ENCODE measurements at regions not wholly inside any gene's neighbourhood (a gene's known extent, or its start where the extent isn't known, plus 50 kb on each side); places are given as distances from the start of the nearest gene placed in this dataset.

DNA sequence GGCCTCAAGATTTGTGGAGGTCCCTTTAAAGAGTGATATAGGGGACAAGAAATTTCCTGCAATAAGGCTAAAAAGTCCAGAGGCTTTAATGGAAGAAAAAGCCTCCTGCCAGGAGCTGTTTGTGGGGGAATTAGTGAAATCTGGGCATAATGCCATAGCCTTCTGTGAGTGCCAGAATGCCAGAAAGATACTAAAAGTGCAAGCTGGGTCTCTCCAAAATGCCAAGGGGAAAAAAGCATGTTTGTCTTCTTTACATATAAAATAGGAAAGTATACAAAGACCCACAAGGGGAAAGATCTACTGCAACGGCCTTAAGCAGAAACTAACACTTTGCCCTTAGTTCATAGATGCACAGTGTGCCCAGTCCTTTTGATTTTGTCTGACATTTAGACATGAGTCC is 647.7 kb upstream of the ZNF804A start:
- Histone ChIP-seq H3K9me3 (ENCODE audit: low read depth, low read length) (no peaks in the 10 kb centered on the region), H3K79me2 (ENCODE audit: insufficient read depth, low read length) (no peaks in the 10 kb centered on the region), H3K4me2 (ENCODE audit: insufficient read depth, low read length) (no peak overlapping the region), H3K36me3 (ENCODE audit: insufficient read depth, low read length) (no peaks in the 10 kb centered on the region), H3K4me3 (ENCODE audit: insufficient read depth, low read length) (no peak overlapping the region), H2AFZ (ENCODE audit: low read length) (no peak overlapping the region), H3K4me1 (ENCODE audit: insufficient read depth, low read length) (no peaks in the 10 kb centered on the region), H4K20me1 (ENCODE audit: insufficient read depth, low read length) (no peaks in the 10 kb centered on the region), H3K27ac (ENCODE audit: low read depth, low read length) (no peak overlapping the region), H3K27me3 (ENCODE audit: insufficient read depth, low read length) (no peaks in the 10 kb centered on the region)
- TF ChIP-seq, protein P1, sequence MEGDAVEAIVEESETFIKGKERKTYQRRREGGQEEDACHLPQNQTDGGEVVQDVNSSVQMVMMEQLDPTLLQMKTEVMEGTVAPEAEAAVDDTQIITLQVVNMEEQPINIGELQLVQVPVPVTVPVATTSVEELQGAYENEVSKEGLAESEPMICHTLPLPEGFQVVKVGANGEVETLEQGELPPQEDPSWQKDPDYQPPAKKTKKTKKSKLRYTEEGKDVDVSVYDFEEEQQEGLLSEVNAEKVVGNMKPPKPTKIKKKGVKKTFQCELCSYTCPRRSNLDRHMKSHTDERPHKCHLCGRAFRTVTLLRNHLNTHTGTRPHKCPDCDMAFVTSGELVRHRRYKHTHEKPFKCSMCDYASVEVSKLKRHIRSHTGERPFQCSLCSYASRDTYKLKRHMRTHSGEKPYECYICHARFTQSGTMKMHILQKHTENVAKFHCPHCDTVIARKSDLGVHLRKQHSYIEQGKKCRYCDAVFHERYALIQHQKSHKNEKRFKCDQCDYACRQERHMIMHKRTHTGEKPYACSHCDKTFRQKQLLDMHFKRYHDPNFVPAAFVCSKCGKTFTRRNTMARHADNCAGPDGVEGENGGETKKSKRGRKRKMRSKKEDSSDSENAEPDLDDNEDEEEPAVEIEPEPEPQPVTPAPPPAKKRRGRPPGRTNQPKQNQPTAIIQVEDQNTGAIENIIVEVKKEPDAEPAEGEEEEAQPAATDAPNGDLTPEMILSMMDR (IDR thresholded peaks at IDR 0.05; ENCODE audit: extremely low read depth, low read depth, low read length) = no peak
- DNase-seq (ENCODE audit: insufficient read length, low spot score, missing footprints) = no peak

DNA sequence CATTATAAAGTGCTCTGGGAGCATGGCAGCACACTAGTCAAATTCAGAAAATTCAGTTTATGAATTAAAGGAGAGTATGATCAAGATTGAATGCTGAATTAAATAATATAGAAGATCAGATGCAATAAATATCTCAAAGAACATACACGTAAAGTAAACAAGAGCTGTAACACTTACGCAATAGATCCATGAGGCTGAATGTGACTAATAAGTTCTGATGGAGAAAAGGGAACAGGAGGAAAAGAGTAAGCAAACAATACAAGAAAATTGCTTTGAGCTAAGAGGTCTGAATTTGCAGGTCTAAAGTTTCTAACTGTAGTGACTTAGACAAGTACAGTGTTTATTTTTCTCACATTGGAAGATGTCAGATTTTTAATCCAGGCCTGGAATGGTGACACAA is 646.7 kb upstream of the ZNF804A start:
- no peak overlapping the region for H3K4me2 ChIP-seq (ENCODE audit: insufficient read depth, low read length)
- H3K27ac ChIP-seq (ENCODE audit: low read depth, low read length) = no peak overlapping the region
- H3K79me2 ChIP-seq (ENCODE audit: insufficient read depth, low read length) = no peaks in the 10 kb centered on the region
- no peaks in the 10 kb centered on the region for H3K4me1 ChIP-seq (ENCODE audit: insufficient read depth, low read length)
- no peaks in the 10 kb centered on the region for H3K27me3 ChIP-seq (ENCODE audit: insufficient read depth, low read length)
- H3K4me3 ChIP-seq (ENCODE audit: insufficient read depth, low read length) = no peak overlapping the region
- no peaks in the 10 kb centered on the region for H3K36me3 ChIP-seq (ENCODE audit: insufficient read depth, low read length)
- H4K20me1 ChIP-seq (ENCODE audit: insufficient read depth, low read length) = no peaks in the 10 kb centered on the region
- TF ChIP-seq, protein P1 (IDR thresholded peaks at IDR 0.05; ENCODE audit: extremely low read depth, low read depth, low read length) = no peak
- H3K9me3 ChIP-seq (ENCODE audit: low read depth, low read length) = no peaks in the 10 kb centered on the region
- H2AFZ ChIP-seq (ENCODE audit: low read length) = no peak overlapping the region
- DNase-seq (ENCODE audit: insufficient read length, low spot score, missing footprints) = no peak

DNA sequence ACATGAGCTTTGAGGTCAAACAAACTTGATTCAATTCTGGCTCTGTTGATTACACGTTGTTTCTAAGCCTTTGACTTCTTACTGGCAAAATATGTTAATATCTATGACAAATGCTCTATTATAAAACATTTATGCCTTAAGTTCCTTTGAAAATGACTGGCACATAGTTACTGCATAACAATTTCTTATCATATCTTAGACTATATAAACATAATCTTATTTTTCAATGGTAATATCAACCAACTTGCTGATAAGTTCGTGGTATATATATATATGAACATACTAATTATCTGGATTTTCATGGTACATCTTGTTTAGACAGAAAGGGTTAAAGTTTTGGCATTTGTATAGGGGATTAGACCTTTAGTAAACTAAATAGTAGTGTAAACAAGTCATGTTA is 645.6 kb upstream of the ZNF804A start:
- Histone ChIP-seq H2AFZ (ENCODE audit: low read length) (no peak overlapping the region), H3K4me1 (ENCODE audit: insufficient read depth, low read length) (no peaks in the 10 kb centered on the region), H4K20me1 (ENCODE audit: insufficient read depth, low read length) (no peaks in the 10 kb centered on the region), H3K4me3 (ENCODE audit: insufficient read depth, low read length) (no peak overlapping the region), H3K27me3 (ENCODE audit: insufficient read depth, low read length) (no peaks in the 10 kb centered on the region), H3K4me2 (ENCODE audit: insufficient read depth, low read length) (no peak overlapping the region), H3K9me3 (ENCODE audit: low read depth, low read length) (no peaks in the 10 kb centered on the region), H3K79me2 (ENCODE audit: insufficient read depth, low read length) (no peaks in the 10 kb centered on the region), H3K27ac (ENCODE audit: low read depth, low read length) (no peak overlapping the region), H3K36me3 (ENCODE audit: insufficient read depth, low read length) (no peaks in the 10 kb centered on the region)
- no peak for DNase-seq (ENCODE audit: insufficient read length, low spot score, missing footprints)
- TF ChIP-seq, protein P1 (IDR thresholded peaks at IDR 0.05; ENCODE audit: extremely low read depth, low read depth, low read length) = no peak

DNA sequence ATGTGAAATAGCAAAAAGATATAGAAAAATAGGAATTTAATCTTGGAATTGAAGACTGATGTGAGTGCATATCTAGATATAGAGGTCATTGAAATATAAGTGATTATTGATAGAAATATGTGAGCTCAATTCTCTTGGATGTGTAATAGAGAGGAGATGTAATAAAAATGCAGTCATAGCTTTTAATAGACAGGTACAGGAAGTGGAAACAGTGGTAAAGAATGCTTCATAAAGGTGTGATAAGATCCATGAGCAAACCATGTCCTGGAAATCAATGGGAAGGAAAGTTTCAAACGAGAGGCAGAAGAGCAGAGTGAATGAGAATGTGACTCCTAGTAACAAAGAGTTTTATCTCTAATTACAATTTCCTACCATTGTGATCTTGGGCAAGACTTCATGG is 634.7 kb upstream of the ZNF804A start:
- Histone ChIP-seq H2AFZ (ENCODE audit: low read length) (no peak overlapping the region), H3K4me3 (ENCODE audit: insufficient read depth, low read length) (no peak overlapping the region), H3K27ac (ENCODE audit: low read depth, low read length) (no peak overlapping the region), H3K4me2 (ENCODE audit: insufficient read depth, low read length) (no peak overlapping the region), H3K27me3 (ENCODE audit: insufficient read depth, low read length) (no peaks in the 10 kb centered on the region), H4K20me1 (ENCODE audit: insufficient read depth, low read length) (no peaks in the 10 kb centered on the region), H3K79me2 (ENCODE audit: insufficient read depth, low read length) (no peaks in the 10 kb centered on the region), H3K36me3 (ENCODE audit: insufficient read depth, low read length) (no peaks in the 10 kb centered on the region), H3K9me3 (ENCODE audit: low read depth, low read length) (no peaks in the 10 kb centered on the region), H3K4me1 (ENCODE audit: insufficient read depth, low read length) (no peaks in the 10 kb centered on the region)
- DNase-seq (ENCODE audit: insufficient read length, low spot score, missing footprints) = no peak
- TF ChIP-seq, protein P1 (IDR thresholded peaks at IDR 0.05; ENCODE audit: extremely low read depth, low read depth, low read length) = no peak

Data from osteoblast (primary cell).